OCI-LY3 (cell line): ENCODE measurements at regions not wholly inside any gene's neighbourhood (a gene's known extent, or its start where the extent isn't known, plus 50 kb on each side); places are given as distances from the start of the nearest gene placed in this dataset.

ENCODE experiments used
- H2AFZ ChIP-seq: fragments of 200-600, 300-600 bp; shearing (Covaris generic); 2 replicates; pipeline ENCODE4 v1.6.0; 2014; ENCODE audit warnings: antibody characterized with exemption, low read depth, low read length
- H3K27ac ChIP-seq: fragments of 200-600, 300-600 bp; sonication (generic); 2 replicates; pipeline ENCODE4 v1.5.1; 2014; ENCODE audit warnings: mild to moderate bottlenecking, low read length, moderate library complexity, mixed read lengths
- H3K27me3 ChIP-seq: fragments of 200-600, 300-600 bp; sonication (generic); 2 replicates; pipeline ENCODE4 v1.6.1; 2014; ENCODE audit warnings: low read depth, low read length, mixed read lengths
- H3K36me3 ChIP-seq: fragments of 200-600, 300-600 bp; sonication (generic); replicated peaks from 2 replicates; pipeline ENCODE3; 2014; ENCODE audit warnings: low read depth, low read length, mixed read lengths
- H3K4me1 ChIP-seq: fragments of 300-600, 200-600 bp; sonication (generic); 2 replicates; pipeline ENCODE4 v1.6.1; 2014; ENCODE audit warnings: low read length, mixed read lengths
- H3K4me2 ChIP-seq: fragments of 200-600, 300-600 bp; sonication (generic); 2 replicates; pipeline ENCODE4 v1.6.1; 2014; ENCODE audit warnings: low read length, mixed read lengths
- H3K4me3 ChIP-seq: fragments of 300-600, 200-600 bp; sonication (generic); 2 replicates; pipeline ENCODE4 v1.5.1; 2014; ENCODE audit warnings: antibody characterized with exemption, mild to moderate bottlenecking, low read length, moderate library complexity
- H3K79me2 ChIP-seq: fragments of 300-600, 200-600 bp; shearing (Covaris generic); 2 replicates; pipeline ENCODE4 v1.6.1; 2014; ENCODE audit warnings: mild to moderate bottlenecking, low read length, mixed read lengths
- H3K9ac ChIP-seq: fragments of 300-600, 200-600 bp; shearing (Covaris generic); 2 replicates; pipeline ENCODE4 v1.6.0; 2014; ENCODE audit warnings: mild to moderate bottlenecking, low read length, moderate library complexity
- H3K9me3 ChIP-seq: fragments of 200-600, 300-600 bp; shearing (Covaris generic); 2 replicates; pipeline ENCODE4 v1.6.1; 2014; ENCODE audit warnings: low read length, mixed read lengths; ENCODE audit not compliant: insufficient read depth
- H4K20me1 ChIP-seq: fragments of 200-600, 300-600 bp; sonication (generic); 2 replicates; pipeline ENCODE4 v1.6.1; 2016; ENCODE audit warnings: low read length, mixed read lengths; ENCODE audit not compliant: insufficient read depth
- CTCF ChIP-seq: fragments of 200-600, 300-600 bp; sonication (generic); IDR thresholded peaks from 2 replicates; pipeline ENCODE4 v1.5.1; 2014; ENCODE audit warnings: antibody characterized with exemption, low read length, low read depth
- EZH2phosphoT487 ChIP-seq: fragments of 200-600 bp; shearing (Covaris generic); IDR thresholded peaks from 2 replicates; pipeline ENCODE4 v1.6.1; 2018; ENCODE audit warnings: antibody characterized with exemption, mixed run types, low read depth

GRCh38 chr1:209309198-209309597 is 274.3 kb upstream of the CAMK1G start:
- Histone ChIP-seq H3K9me3 (no peaks in the 10 kb centered on the region), H3K27ac (no peak overlapping the region), H4K20me1 (no peaks in the 10 kb centered on the region), H3K9ac (no peak overlapping the region), H3K36me3 (no peaks in the 10 kb centered on the region), H2AFZ (no peak overlapping the region), H3K4me3 (no peak overlapping the region), H3K79me2 (no peaks in the 10 kb centered on the region), H3K4me1 (no peaks in the 10 kb centered on the region), H3K27me3 (peaks cover 69% of the 10 kb centered on the region), H3K4me2 (no peak overlapping the region)
- TF ChIP-seq EZH2phosphoT487 (no peak), CTCF (no peak)

GRCh38 chr1:209311770-209312169 is 271.7 kb upstream of the CAMK1G start:
- Histone ChIP-seq H3K27me3 (peaks cover 67% of the 10 kb centered on the region), H3K4me3 (no peak overlapping the region), H3K4me2 (no peak overlapping the region), H3K79me2 (no peaks in the 10 kb centered on the region), H3K27ac (no peak overlapping the region), H2AFZ (no peak overlapping the region), H3K9ac (no peak overlapping the region), H4K20me1 (no peaks in the 10 kb centered on the region), H3K9me3 (no peaks in the 10 kb centered on the region), H3K4me1 (no peaks in the 10 kb centered on the region), H3K36me3 (no peaks in the 10 kb centered on the region)
- TF ChIP-seq CTCF = no peak

GRCh38 chr1:209316929-209317328 is 266.6 kb upstream of the CAMK1G start:
- H3K27ac ChIP-seq = no peak overlapping the region
- no peak overlapping the region for H3K4me2 ChIP-seq
- no peaks in the 10 kb centered on the region for H3K79me2 ChIP-seq
- no peak overlapping the region for H2AFZ ChIP-seq
- H3K36me3 ChIP-seq = no peaks in the 10 kb centered on the region
- no peaks in the 10 kb centered on the region for H3K9me3 ChIP-seq
- H3K4me3 ChIP-seq = no peak overlapping the region
- peaks cover 42% of the 10 kb centered on the region for H3K27me3 ChIP-seq
- H3K4me1 ChIP-seq = no peaks in the 10 kb centered on the region
- no peaks in the 10 kb centered on the region for H4K20me1 ChIP-seq
- TF ChIP-seq CTCF (no peak), EZH2phosphoT487 (no peak)
- no peak overlapping the region for H3K9ac ChIP-seq

- H3K9me3 ChIP-seq = no peaks in the 10 kb centered on the region
- H3K27ac ChIP-seq = no peak overlapping the region
- no peaks in the 10 kb centered on the region for H4K20me1 ChIP-seq
- H3K4me3 ChIP-seq = no peak overlapping the region
- no peak overlapping the region for H3K9ac ChIP-seq
- H3K4me2 ChIP-seq = no peak overlapping the region
- no peaks in the 10 kb centered on the region for H3K79me2 ChIP-seq
- H3K36me3 ChIP-seq = no peaks in the 10 kb centered on the region
- no peak overlapping the region for H2AFZ ChIP-seq
- TF ChIP-seq EZH2phosphoT487 (no peak), CTCF (no peak)
- H3K27me3 ChIP-seq = peaks cover 28% of the 10 kb centered on the region; the same call in 1 of the 2 replicates
- no peaks in the 10 kb centered on the region for H3K4me1 ChIP-seq
Observed at GRCh38 chr1:209318181-209319056, 265.1 kb upstream of the CAMK1G start.
